ENCODE measurements at regions not wholly inside any gene's neighbourhood (a gene's known extent, or its start where the extent isn't known, plus 50 kb on each side); places are given as distances from the start of the nearest gene placed in this dataset.

GRCh38 chrX:125170459-125170858, 149.2 kb upstream of the TEX13C start:
- TF ChIP-seq HOXA7 (CRISPR knock-in tag; IDR thresholded peaks at IDR 0.05) (no peak), EHF (CRISPR knock-in tag; IDR thresholded peaks at IDR 0.05) (no peak), EHMT2 (IDR thresholded peaks at IDR 0.05; ENCODE audit: low read depth) (no peak), HDAC2 (IDR thresholded peaks at IDR 0.05) (no peak), CHD4 (IDR thresholded peaks at IDR 0.05; ENCODE audit: borderline replicate concordance) (no peak), HOXB13 (CRISPR knock-in tag; IDR thresholded peaks at IDR 0.05; ENCODE audit: low read depth) (no peak), NFE2L2 (conservative IDR thresholded peaks at IDR 0.05; ENCODE audit: low read length) (no peak), HEYL (CRISPR knock-in tag; IDR thresholded peaks at IDR 0.05) (no peak), POLR2A (IDR thresholded peaks at IDR 0.05; ENCODE audit: low read length) (no peak), SMC3 (IDR thresholded peaks at IDR 0.05) (no peak), BHLHE40 (IDR thresholded peaks at IDR 0.05; ENCODE audit: low read depth, low read length) (no peak), ZNF302 (CRISPR knock-in tag; IDR thresholded peaks at IDR 0.05) (no peak), POLR2AphosphoS2 (conservative IDR thresholded peaks at IDR 0.05; ENCODE audit: low read length) (no peak), FOSB (CRISPR knock-in tag; IDR thresholded peaks at IDR 0.05) (no peak)
- WGBS (ENCODE audit: missing lambda C conversion rate) = 43% methylated on average over 4 of the region's 4 CpGs
- CTCF ChIA-PET = no interaction called here
- Histone ChIP-seq H3K4me3 (no peak overlapping the region), H3K9me3 (no peaks in the 10 kb centered on the region), H3K27ac (no peak overlapping the region), H3K4me2 (no peak overlapping the region), H3K4me1 (no peaks in the 10 kb centered on the region)
- FAIRE-seq = no peak
- ATAC-seq = no peak
- POLR2A ChIA-PET = no interaction called here
- DNase-seq (ENCODE audit: low read depth in 1 of 2, low spot score in 1 of 2) = no peak

GRCh38 chrX:125172531-125172930, 147.1 kb upstream of the TEX13C start:
- POLR2A ChIA-PET = no interaction called here
- no peak for ATAC-seq

DNA sequence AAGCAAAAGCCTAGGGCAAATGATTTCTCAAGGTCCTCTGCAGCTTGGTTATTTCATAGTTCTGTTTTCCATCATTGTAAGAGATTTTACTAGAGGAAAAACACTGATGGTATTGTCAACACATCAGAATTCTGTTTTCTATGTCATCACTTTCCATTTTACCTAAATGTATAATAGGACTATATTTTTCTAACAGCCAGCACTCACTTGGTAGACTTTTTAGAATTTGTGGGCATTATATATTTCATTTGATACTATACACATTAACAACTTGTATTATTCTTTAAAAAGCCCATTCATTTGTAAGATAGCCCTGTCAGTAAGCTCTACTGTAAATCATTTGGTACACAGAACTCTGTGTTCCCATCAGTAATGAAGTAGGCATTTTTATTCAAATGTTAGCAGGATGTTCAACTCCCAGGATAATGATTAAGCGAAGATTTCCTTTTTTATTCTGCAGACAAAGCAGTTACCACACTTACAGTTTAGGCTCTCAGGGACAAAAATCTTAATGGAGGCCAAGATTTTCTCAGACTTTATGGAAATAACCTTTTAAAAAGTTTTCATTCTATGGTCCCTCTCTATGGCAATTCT, 143.6 kb upstream of the TEX13C start:
- peak; percentile 51 for FAIRE-seq
- WGBS (ENCODE audit: missing lambda C conversion rate) = 0% methylated on average over 1 of the region's 1 CpG
- no peak for ATAC-seq
- TF ChIP-seq CEBPB (IDR thresholded peaks at IDR 0.05) (no peak), HOXA7 (CRISPR knock-in tag; IDR thresholded peaks at IDR 0.05) (no peak), FOSL2 (IDR thresholded peaks at IDR 0.05) (no peak), FOSL2 (CRISPR knock-in tag; IDR thresholded peaks at IDR 0.05) (no peak), BHLHE40 (IDR thresholded peaks at IDR 0.05; ENCODE audit: low read depth, low read length) (no peak), TFCP2L1 (CRISPR knock-in tag; IDR thresholded peaks at IDR 0.05) (no peak), TP53 (CRISPR knock-in tag; IDR thresholded peaks at IDR 0.05) (no peak), ZNF302 (CRISPR knock-in tag; IDR thresholded peaks at IDR 0.05) (no peak), ZSCAN20 (CRISPR knock-in tag; IDR thresholded peaks at IDR 0.05) (no peak), E2F6 (IDR thresholded peaks at IDR 0.05; ENCODE audit: borderline replicate concordance, low read depth) (no peak), POLR2A (IDR thresholded peaks at IDR 0.05; ENCODE audit: low read length) (no peak), ZC3H11A (IDR thresholded peaks at IDR 0.05) (no peak), EHF (CRISPR knock-in tag; IDR thresholded peaks at IDR 0.05) (no peak)
- TF ChIP-seq, protein P1, sequence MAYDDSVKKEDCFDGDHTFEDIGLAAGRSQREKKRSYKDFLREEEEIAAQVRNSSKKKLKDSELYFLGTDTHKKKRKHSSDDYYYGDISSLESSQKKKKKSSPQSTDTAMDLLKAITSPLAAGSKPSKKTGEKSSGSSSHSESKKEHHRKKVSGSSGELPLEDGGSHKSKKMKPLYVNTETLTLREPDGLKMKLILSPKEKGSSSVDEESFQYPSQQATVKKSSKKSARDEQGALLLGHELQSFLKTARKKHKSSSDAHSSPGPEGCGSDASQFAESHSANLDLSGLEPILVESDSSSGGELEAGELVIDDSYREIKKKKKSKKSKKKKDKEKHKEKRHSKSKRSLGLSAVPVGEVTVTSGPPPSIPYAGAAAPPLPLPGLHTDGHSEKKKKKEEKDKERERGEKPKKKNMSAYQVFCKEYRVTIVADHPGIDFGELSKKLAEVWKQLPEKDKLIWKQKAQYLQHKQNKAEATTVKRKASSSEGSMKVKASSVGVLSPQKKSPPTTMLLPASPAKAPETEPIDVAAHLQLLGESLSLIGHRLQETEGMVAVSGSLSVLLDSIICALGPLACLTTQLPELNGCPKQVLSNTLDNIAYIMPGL (CRISPR knock-in tag; IDR thresholded peaks at IDR 0.05; ENCODE audit: borderline replicate concordance) = no peak
- TF ChIP-seq, protein P2, sequence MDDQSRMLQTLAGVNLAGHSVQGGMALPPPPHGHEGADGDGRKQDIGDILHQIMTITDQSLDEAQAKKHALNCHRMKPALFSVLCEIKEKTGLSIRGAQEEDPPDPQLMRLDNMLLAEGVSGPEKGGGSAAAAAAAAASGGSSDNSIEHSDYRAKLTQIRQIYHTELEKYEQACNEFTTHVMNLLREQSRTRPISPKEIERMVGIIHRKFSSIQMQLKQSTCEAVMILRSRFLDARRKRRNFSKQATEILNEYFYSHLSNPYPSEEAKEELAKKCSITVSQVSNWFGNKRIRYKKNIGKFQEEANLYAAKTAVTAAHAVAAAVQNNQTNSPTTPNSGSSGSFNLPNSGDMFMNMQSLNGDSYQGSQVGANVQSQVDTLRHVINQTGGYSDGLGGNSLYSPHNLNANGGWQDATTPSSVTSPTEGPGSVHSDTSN (IDR thresholded peaks at IDR 0.05) = no peak
- TF ChIP-seq, protein P3, sequence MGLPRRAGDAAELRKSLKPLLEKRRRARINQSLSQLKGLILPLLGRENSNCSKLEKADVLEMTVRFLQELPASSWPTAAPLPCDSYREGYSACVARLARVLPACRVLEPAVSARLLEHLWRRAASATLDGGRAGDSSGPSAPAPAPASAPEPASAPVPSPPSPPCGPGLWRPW (IDR thresholded peaks at IDR 0.05) = no peak

More at GRCh38 chrX:125172531-125172930, 147.1 kb upstream of the TEX13C start:
- no peak overlapping the region for H3K27ac ChIP-seq
- no peak overlapping the region for H3K4me3 ChIP-seq
- CTCF ChIA-PET = no interaction called here
- WGBS (ENCODE audit: missing lambda C conversion rate) = 2% methylated on average over 5 of the region's 5 CpGs
- FAIRE-seq = no peak
- TF ChIP-seq POLR2AphosphoS2 (conservative IDR thresholded peaks at IDR 0.05; ENCODE audit: low read length) (no peak), ELK1 (IDR thresholded peaks at IDR 0.05; ENCODE audit: low read depth, low read length) (no peak), RCOR1 (IDR thresholded peaks at IDR 0.05; ENCODE audit: low read depth, low read length) (no peak), EHF (CRISPR knock-in tag; IDR thresholded peaks at IDR 0.05) (no peak), NPAS2 (CRISPR knock-in tag; IDR thresholded peaks at IDR 0.05; ENCODE audit: borderline replicate concordance) (no peak), RAD21 (conservative IDR thresholded peaks at IDR 0.05 in 1 of 2, IDR thresholded peaks at IDR 0.05 in 1 of 2) (no peak), HDAC2 (IDR thresholded peaks at IDR 0.05) (no peak), USF2 (IDR thresholded peaks at IDR 0.05) (no peak)
- H3K4me2 ChIP-seq = no peak overlapping the region
- no peaks in the 10 kb centered on the region for H3K9me3 ChIP-seq
- no peaks in the 10 kb centered on the region for H3K4me1 ChIP-seq
- no peak for DNase-seq (ENCODE audit: low read depth in 1 of 2, low spot score in 1 of 2)

More for the DNA sequence above, 143.6 kb upstream of the TEX13C start:
- Histone ChIP-seq H3K4me2 (no peak overlapping the region), H3K27ac (no peak overlapping the region), H3K4me1 (no peaks in the 10 kb centered on the region), H3K4me3 (no peak overlapping the region), H3K9me3 (no peaks in the 10 kb centered on the region)
- ChIA-PET POLR2A (no interaction called here), CTCF (no interaction called here)
- no peak for DNase-seq (ENCODE audit: low read depth in 1 of 2, low spot score in 1 of 2)

All from A549 (cell line).